ENCODE measurements at regions not wholly inside any gene's neighbourhood (a gene's known extent, or its start where the extent isn't known, plus 50 kb on each side); places are given as distances from the start of the nearest gene placed in this dataset.

- peaks cover 3 to 11% (median 5%) of the 10 kb centered on the region in 4 experiments; a peak in 6 of 7 replicates for H3K4me1 ChIP-seq (replicated peaks in 1 of 4; ENCODE audit: control insufficient read depth in 3 of 4, insufficient read depth in 4 of 4, low read length in 3 of 4)
- no peaks in the 10 kb centered on the region; the same call in 1 of the 2 replicates for H3K23me2 ChIP-seq (ENCODE audit: low read depth, low read length)
- H4K5ac ChIP-seq (ENCODE audit: insufficient read length, low read depth, low read length), result no peak overlapping the region
- ChIA-PET POLR2A (ENCODE audit: partially characterized antibody) (no interaction called here), CTCF (ENCODE audit: partially characterized antibody) (interaction anchor here (0.6 to 0.9 kb wide), 2 partner anchors 13 to 25 kb away, joined by 3 read pairs; no protein-coding TSS in a partner anchor)
- DNase-seq (ENCODE audit: low read depth in 1 of 2, low spot score in 2 of 2) (no peak), FAIRE-seq (no peak)
- no peak overlapping the region for H2BK5ac ChIP-seq (ENCODE audit: low read depth, low read length)
- H3K9me3 ChIP-seq (ENCODE audit: insufficient read depth in 2 of 2, low read depth in 1 of 2, low read length in 1 of 2), result no peaks in the 10 kb centered on the region
- peak overlapping the region; percentile 27; the same call in 1 of the 2 replicates for H2AFZ ChIP-seq (ENCODE audit: low read length)
- no peaks in the 10 kb centered on the region for H4K20me1 ChIP-seq (replicated peaks in 1 of 2; ENCODE audit: control insufficient read depth in 1 of 2, insufficient read depth in 2 of 2, low read length in 2 of 2)
- no peak overlapping the region for H2BK20ac ChIP-seq (ENCODE audit: low read length)
- H4K91ac ChIP-seq (replicated peaks; ENCODE audit: insufficient read length, low read length), result no peak overlapping the region
- no peak overlapping the region for H2BK12ac ChIP-seq (ENCODE audit: low read depth, low read length)
- no peaks in the 10 kb centered on the region for H3K79me2 ChIP-seq (ENCODE audit: control insufficient read depth in 1 of 2, insufficient read depth in 2 of 2, low read length in 2 of 2)
- H3K27me3 ChIP-seq (replicated peaks in 1 of 4; ENCODE audit: control insufficient read depth in 3 of 4, extremely low read depth in 1 of 4, insufficient read depth in 3 of 4, low read length in 3 of 4), result peaks cover 0 to 8% (median 5%) of the 10 kb centered on the region in 4 experiments; a peak in 3 of 7 replicates
- H3K27ac ChIP-seq (ENCODE audit: low read depth, low read length), result no peak overlapping the region
- H4K8ac ChIP-seq (ENCODE audit: extremely low read depth, insufficient read depth, low read length), result no peak overlapping the region
- no peak overlapping the region for H3K56ac ChIP-seq (replicated peaks; ENCODE audit: insufficient read length, low read depth, low read length)
- H2BK120ac ChIP-seq (replicated peaks; ENCODE audit: low read depth, low read length), result no peak overlapping the region
- 66% methylated on average over 10 of the region's 10 CpGs; no CpG with 5 or more reads in 1 of the 2 experiments for WGBS, 2 experiments (ENCODE audit: extremely low coverage in 1 of 2, insufficient coverage in 1 of 2, insufficient read length in 1 of 2, insufficient replicate concordance in 2 of 2, low coverage in 1 of 2, low lambda C conversion rate in 2 of 2, missing lambda C conversion rate in 1 of 2)
- H3K4me2 ChIP-seq (ENCODE audit: insufficient read depth in 1 of 2, low read depth in 2 of 2, low read length in 2 of 2), result no peak overlapping the region; a peak in 1 of 4 replicates
- no peak overlapping the region for H3K23ac ChIP-seq (ENCODE audit: insufficient read length)
- H3K18ac ChIP-seq (ENCODE audit: extremely low read depth, low read length), result no peak overlapping the region
- H3K14ac ChIP-seq (ENCODE audit: insufficient read length), result no peak overlapping the region
- H3K4me3 ChIP-seq (ENCODE audit: extremely low read depth in 1 of 4, insufficient read depth in 2 of 4, low read depth in 3 of 4, low read length in 4 of 4), result no peak overlapping the region
- H3K4ac ChIP-seq (replicated peaks; ENCODE audit: insufficient read length, low read depth, low read length), result no peak overlapping the region
- no peak overlapping the region for H3K9ac ChIP-seq (replicated peaks in 1 of 4; ENCODE audit: extremely low read depth in 1 of 4, low read depth in 3 of 4, low read length in 3 of 4)
- H2AK5ac ChIP-seq (ENCODE audit: low read depth, low read length), result no peak overlapping the region
- no peaks in the 10 kb centered on the region for H3K36me3 ChIP-seq (ENCODE audit: control insufficient read depth in 2 of 4, insufficient read depth in 4 of 4, low read length in 3 of 4)
- no peaks in the 10 kb centered on the region; the same call in 1 of the 2 replicates for H3K79me1 ChIP-seq (ENCODE audit: low read depth, low read length)
- no peak overlapping the region; the same call in 1 of the 2 replicates for H2BK15ac ChIP-seq (ENCODE audit: low read length)
- TF ChIP-seq E2F6 (IDR thresholded peaks at IDR 0.05), result no peak
- no peak for TF ChIP-seq TCF12 (IDR thresholded peaks at IDR 0.05; ENCODE audit: low read depth, low read length)
- no peak for TF ChIP-seq JUND (IDR thresholded peaks at IDR 0.05; ENCODE audit: low read length)
- TF ChIP-seq SIN3A (conservative IDR thresholded peaks at IDR 0.05 in 1 of 2, IDR thresholded peaks at IDR 0.05 in 1 of 2; ENCODE audit: low read depth in 1 of 2, low read length in 2 of 2), result no peak
- no peak for TF ChIP-seq CBX5 (IDR thresholded peaks at IDR 0.05; ENCODE audit: low read depth, low read length)
- no peak for TF ChIP-seq SUZ12 (IDR thresholded peaks at IDR 0.05; ENCODE audit: low read length)
- TF ChIP-seq POLR2A (IDR thresholded peaks at IDR 0.05; ENCODE audit: control extremely low read depth in 1 of 2, low read depth in 2 of 2, low read length in 2 of 2), result no peak
- TF ChIP-seq TAF7 (optimal IDR thresholded peaks at IDR 0.05; ENCODE audit: borderline replicate concordance, low read depth, low read length), result no peak
- no peak for TF ChIP-seq JUN (IDR thresholded peaks at IDR 0.05; ENCODE audit: low read depth, low read length)
- no peak for TF ChIP-seq RNF2 (IDR thresholded peaks at IDR 0.05; ENCODE audit: borderline replicate concordance, low read depth, low read length, missing control alignments, poor library complexity, severe bottlenecking)
- TF ChIP-seq POLR2AphosphoS5 (IDR thresholded peaks at IDR 0.05; ENCODE audit: low read depth, low read length), result no peak
- no peak for TF ChIP-seq HDAC6 (IDR thresholded peaks at IDR 0.05; ENCODE audit: low read depth, low read length)
- no peak for TF ChIP-seq CEBPB (IDR thresholded peaks at IDR 0.05; ENCODE audit: low read depth, low read length)
- TF ChIP-seq CHD1 (IDR thresholded peaks at IDR 0.05; ENCODE audit: low read depth, low read length), result no peak
- no peak for TF ChIP-seq CHD2 (IDR thresholded peaks at IDR 0.05; ENCODE audit: low read length)
These were observed 136.2 kb upstream of the ZNF536 start for GRCh38 chr19:30235946-30236345.

Data from H1 (cell line).